ENCODE measurements at regions not wholly inside any gene's neighbourhood (a gene's known extent, or its start where the extent isn't known, plus 50 kb on each side); places are given as distances from the start of the nearest gene placed in this dataset.
A peak's percentile ranks its signal among the peaks of the same experiment; 100 is the strongest.

- Histone ChIP-seq H3K27ac (ENCODE audit: low read depth, low read length) (no peak overlapping the region), H3K4me3 (ENCODE audit: low read length) (no peak overlapping the region), H3K9ac (ENCODE audit: low read depth, low read length) (no peak overlapping the region), H3K27me3 (ENCODE audit: insufficient read depth, low read length) (peaks cover 4% of the 10 kb centered on the region; the same call in 1 of the 2 replicates), H3K36me3 (ENCODE audit: insufficient read depth, low read length) (no peaks in the 10 kb centered on the region), H3K4me1 (ENCODE audit: insufficient read depth, low read length) (no peaks in the 10 kb centered on the region), H3K9me3 (ENCODE audit: insufficient read depth, low read depth, low read length) (peaks cover 10% of the 10 kb centered on the region; the same call in 1 of the 2 replicates)
- 89% methylated on average over 4 of the region's 4 CpGs for WGBS
Observed at GRCh38 chr20:20827992-20828597, 115.7 kb upstream of the RALGAPA2 start.

- WGBS: 30% methylated on average over 18 of the region's 18 CpGs
- H3K27me3 ChIP-seq (ENCODE audit: insufficient read depth, low read length): peaks cover 4% of the 10 kb centered on the region; the same call in 1 of the 2 replicates
- no peak overlapping the region for H3K4me3 ChIP-seq (ENCODE audit: low read length)
- H3K9me3 ChIP-seq (ENCODE audit: insufficient read depth, low read depth, low read length): peaks cover 3% of the 10 kb centered on the region; the same call in 1 of the 2 replicates
- H3K36me3 ChIP-seq (ENCODE audit: insufficient read depth, low read length): no peaks in the 10 kb centered on the region
- H3K27ac ChIP-seq (ENCODE audit: low read depth, low read length): no peak overlapping the region
- H3K4me1 ChIP-seq (ENCODE audit: insufficient read depth, low read length): peaks cover 26% of the 10 kb centered on the region
- H3K9ac ChIP-seq (ENCODE audit: low read depth, low read length): no peak overlapping the region
Observed at GRCh38 chr20:20824924-20825584, 112.6 kb upstream of the RALGAPA2 start.

DNA sequence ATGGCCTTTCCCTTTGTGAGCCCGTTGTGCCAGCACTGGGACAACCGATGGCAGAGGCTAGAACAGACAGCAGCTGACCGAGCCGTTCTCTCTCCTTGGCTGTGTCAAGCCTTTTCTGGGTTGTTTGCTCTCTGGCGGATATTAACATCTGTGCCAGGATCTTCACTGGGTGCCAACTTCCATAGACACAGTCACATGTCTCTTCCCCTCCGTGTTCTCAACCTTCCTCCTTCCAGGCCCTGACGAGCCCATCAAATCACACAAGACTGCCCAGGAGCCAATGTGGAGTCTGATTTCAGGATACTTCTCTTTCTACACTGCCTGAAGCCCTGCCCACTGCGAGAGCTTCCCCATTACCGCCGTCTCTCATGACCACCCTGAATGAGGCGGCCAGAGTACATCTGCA lies 111.0 kb upstream of the RALGAPA2 start:
- Histone ChIP-seq H3K4me3 (ENCODE audit: low read length) (no peak overlapping the region), H3K27me3 (ENCODE audit: insufficient read depth, low read length) (peaks cover 4% of the 10 kb centered on the region; the same call in 1 of the 2 replicates), H3K4me1 (ENCODE audit: insufficient read depth, low read length) (peaks cover 29% of the 10 kb centered on the region), H3K9ac (ENCODE audit: low read depth, low read length) (no peak overlapping the region), H3K27ac (ENCODE audit: low read depth, low read length) (no peak overlapping the region), H3K36me3 (ENCODE audit: insufficient read depth, low read length) (no peaks in the 10 kb centered on the region), H3K9me3 (ENCODE audit: insufficient read depth, low read depth, low read length) (no peaks in the 10 kb centered on the region)
- WGBS: 93% methylated on average over 11 of the region's 11 CpGs

- Histone ChIP-seq H3K9me3 (ENCODE audit: insufficient read depth, low read depth, low read length) (no peaks in the 10 kb centered on the region), H3K4me1 (ENCODE audit: insufficient read depth, low read length) (peaks cover 39% of the 10 kb centered on the region), H3K9ac (ENCODE audit: low read depth, low read length) (no peak overlapping the region), H3K4me3 (ENCODE audit: low read length) (no peak overlapping the region), H3K27ac (ENCODE audit: low read depth, low read length) (no peak overlapping the region), H3K27me3 (ENCODE audit: insufficient read depth, low read length) (peaks cover 4% of the 10 kb centered on the region; the same call in 1 of the 2 replicates), H3K36me3 (ENCODE audit: insufficient read depth, low read length) (no peaks in the 10 kb centered on the region)
- WGBS: 54% methylated on average over 12 of the region's 12 CpGs
Observed at GRCh38 chr20:20821484-20822260, 109.2 kb upstream of the RALGAPA2 start.

GRCh38 chr20:20820785-20821483 lies 108.5 kb upstream of the RALGAPA2 start:
- Histone ChIP-seq H3K4me3 (ENCODE audit: low read length) (no peak overlapping the region), H3K36me3 (ENCODE audit: insufficient read depth, low read length) (no peaks in the 10 kb centered on the region), H3K27me3 (ENCODE audit: insufficient read depth, low read length) (peaks cover 4% of the 10 kb centered on the region; the same call in 1 of the 2 replicates), H3K4me1 (ENCODE audit: insufficient read depth, low read length) (peaks cover 47% of the 10 kb centered on the region), H3K27ac (ENCODE audit: low read depth, low read length) (peak overlapping the region; percentile 1; the same call in 1 of the 2 replicates), H3K9me3 (ENCODE audit: insufficient read depth, low read depth, low read length) (no peaks in the 10 kb centered on the region), H3K9ac (ENCODE audit: low read depth, low read length) (no peak overlapping the region)
- WGBS: 58% methylated on average over 7 of the region's 9 CpGs

- Histone ChIP-seq H3K36me3 (ENCODE audit: insufficient read depth, low read length) (no peaks in the 10 kb centered on the region), H3K4me3 (ENCODE audit: low read length) (no peak overlapping the region), H3K4me1 (ENCODE audit: insufficient read depth, low read length) (peaks cover 55% of the 10 kb centered on the region), H3K27ac (ENCODE audit: low read depth, low read length) (0 out of 2 replicates have a peak overlapping the region, but pooled peaks have one; percentile 1), H3K27me3 (ENCODE audit: insufficient read depth, low read length) (peaks cover 4% of the 10 kb centered on the region; the same call in 1 of the 2 replicates), H3K9ac (ENCODE audit: low read depth, low read length) (no peak overlapping the region), H3K9me3 (ENCODE audit: insufficient read depth, low read depth, low read length) (no peaks in the 10 kb centered on the region)
- 78% methylated on average over 10 of the region's 10 CpGs for WGBS
Observed at GRCh38 chr20:20820104-20820503, 107.7 kb upstream of the RALGAPA2 start.

- H3K27me3 ChIP-seq (ENCODE audit: insufficient read depth, low read length): no peaks in the 10 kb centered on the region
- H3K36me3 ChIP-seq (ENCODE audit: insufficient read depth, low read length): no peaks in the 10 kb centered on the region
- WGBS: 72% methylated on average over 4 of the region's 4 CpGs
Observed at GRCh38 chr20:20816969-20817755, 104.7 kb upstream of the RALGAPA2 start.

DNA sequence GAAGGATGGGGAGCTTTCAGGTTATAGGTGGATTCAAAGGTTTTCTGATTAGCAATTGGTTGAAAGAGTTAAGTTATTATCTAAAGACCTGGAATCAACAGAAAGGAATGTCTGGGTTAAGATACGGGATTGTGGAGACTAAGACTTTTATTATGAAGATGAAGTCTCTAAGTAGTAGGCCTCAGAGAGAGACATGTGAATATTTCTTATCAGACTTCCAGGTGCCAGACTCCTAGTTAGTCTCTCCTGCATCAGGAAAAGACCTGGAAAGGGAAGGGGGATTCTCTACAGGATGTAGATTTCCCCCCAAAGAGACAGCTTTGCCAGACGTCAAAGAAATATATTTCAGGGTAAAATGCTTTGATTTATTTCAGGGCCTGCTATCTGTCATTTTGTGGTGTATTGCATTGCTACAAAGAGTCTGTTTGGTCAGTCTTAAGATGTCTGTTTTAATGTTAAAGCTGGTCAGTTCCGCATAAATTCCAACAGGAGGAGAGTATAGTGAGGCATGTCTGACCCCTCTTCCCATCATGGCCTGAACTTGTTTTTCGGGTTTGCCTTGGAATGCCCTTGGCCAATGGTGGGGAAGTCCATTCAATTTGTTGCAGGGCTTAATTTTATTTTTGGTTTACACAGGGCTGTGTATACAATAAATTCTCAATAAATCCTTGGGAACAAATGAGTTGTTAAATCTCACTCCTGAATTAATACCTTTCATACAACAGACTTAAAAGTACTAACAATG lies 103.4 kb upstream of the RALGAPA2 start:
- WGBS: 75% methylated on average over 4 of the region's 4 CpGs
- peak overlapping the region; percentile 79; the same call in 1 of the 2 replicates for H3K27ac ChIP-seq (ENCODE audit: low read depth, low read length)
- peaks cover 46% of the 10 kb centered on the region for H3K4me1 ChIP-seq (ENCODE audit: insufficient read depth, low read length)
- no peaks in the 10 kb centered on the region for H3K27me3 ChIP-seq (ENCODE audit: insufficient read depth, low read length)
- no peak overlapping the region; the same call in 1 of the 2 replicates for H3K9ac ChIP-seq (ENCODE audit: low read depth, low read length)
- no peaks in the 10 kb centered on the region for H3K9me3 ChIP-seq (ENCODE audit: insufficient read depth, low read depth, low read length)
- peak overlapping the region; percentile 5; the same call in 1 of the 2 replicates for H3K4me3 ChIP-seq (ENCODE audit: low read length)
- H3K36me3 ChIP-seq (ENCODE audit: insufficient read depth, low read length): no peaks in the 10 kb centered on the region

More at GRCh38 chr20:20816969-20817755, 104.7 kb upstream of the RALGAPA2 start:
- H3K9ac ChIP-seq (ENCODE audit: low read depth, low read length): no peak overlapping the region
- H3K4me1 ChIP-seq (ENCODE audit: insufficient read depth, low read length): peaks cover 58% of the 10 kb centered on the region
- no peak overlapping the region for H3K27ac ChIP-seq (ENCODE audit: low read depth, low read length)
- no peak overlapping the region for H3K4me3 ChIP-seq (ENCODE audit: low read length)
- no peaks in the 10 kb centered on the region for H3K9me3 ChIP-seq (ENCODE audit: insufficient read depth, low read depth, low read length)

DNA sequence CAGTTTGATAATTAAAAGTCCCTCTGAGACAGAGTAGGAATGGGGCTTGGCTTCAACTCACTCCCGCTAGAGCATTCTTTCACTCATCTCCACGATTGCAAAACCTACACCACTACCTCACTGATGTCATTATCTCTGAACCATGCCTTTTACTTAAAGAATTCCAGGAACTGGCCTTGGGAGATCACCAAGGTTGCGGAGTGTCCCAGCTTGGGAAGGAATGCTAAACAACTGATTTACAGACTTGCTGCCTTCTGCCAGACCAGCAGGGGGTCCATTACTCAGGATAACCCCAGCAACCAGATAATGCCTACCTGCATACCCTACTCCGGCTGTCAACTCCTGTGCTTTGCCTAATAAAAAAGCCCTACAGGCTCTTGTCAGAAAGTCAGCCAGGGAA lies 102.2 kb upstream of the RALGAPA2 start:
- Histone ChIP-seq H3K4me3 (ENCODE audit: low read length) (no peak overlapping the region), H3K9ac (ENCODE audit: low read depth, low read length) (no peak overlapping the region), H3K27me3 (ENCODE audit: insufficient read depth, low read length) (no peaks in the 10 kb centered on the region), H3K27ac (ENCODE audit: low read depth, low read length) (peak overlapping the region; percentile 79; the same call in 1 of the 2 replicates), H3K4me1 (ENCODE audit: insufficient read depth, low read length) (peaks cover 35% of the 10 kb centered on the region), H3K9me3 (ENCODE audit: insufficient read depth, low read depth, low read length) (no peaks in the 10 kb centered on the region), H3K36me3 (ENCODE audit: insufficient read depth, low read length) (no peaks in the 10 kb centered on the region)
- 22% methylated on average over 4 of the region's 4 CpGs for WGBS
